Smooth muscle cell (in vitro differentiated cells): ENCODE measurements at regions not wholly inside any gene's neighbourhood (a gene's known extent, or its start where the extent isn't known, plus 50 kb on each side); places are given as distances from the start of the nearest gene placed in this dataset.

Source experiments
- DNase-seq: peaks from one replicate; lab custom pipeline; 2025; ENCODE audit not compliant: unreplicated experiment; lab: John Stamatoyannopoulos, UW
- H2AFZ ChIP-seq: fragments of 200-600 bp; sonication (generic); 2 replicates; pipeline ENCODE4 v1.6.0; 2016; ENCODE audit warnings: antibody characterized with exemption, low read depth, mild to moderate bottlenecking
- H3F3A ChIP-seq: fragments of 200-600 bp; sonication (generic); 2 replicates; pipeline ENCODE4 v1.6.0; 2017; ENCODE audit warnings: antibody characterized with exemption, low read depth
- H3K27ac ChIP-seq: fragments of 200-600 bp; sonication (generic); 2 replicates; pipeline ENCODE4 v1.5.1; 2016; ENCODE audit warnings: low read depth, mild to moderate bottlenecking
- H3K27me3 ChIP-seq: fragments of 200-600 bp; sonication (generic); 2 replicates; pipeline ENCODE4 v1.6.1; 2016; ENCODE audit warnings: low read depth, mild to moderate bottlenecking
- H3K36me3 ChIP-seq: fragments of 200-600 bp; sonication (generic); 2 replicates; pipeline ENCODE4 v1.5.1; 2016; ENCODE audit warnings: low read depth
- H3K4me1 ChIP-seq: fragments of 200-600 bp; sonication (generic); 2 replicates; pipeline ENCODE4 v1.5.1; 2016; ENCODE audit warnings: low read depth
- H3K4me2 ChIP-seq: fragments of 200-600 bp; sonication (generic); 2 replicates; pipeline ENCODE4 v1.6.0; 2016; ENCODE audit warnings: mild to moderate bottlenecking
- H3K4me3 ChIP-seq: fragments of 200-600 bp; sonication (generic); 2 replicates; pipeline ENCODE4 v1.5.1; 2016; ENCODE audit warnings: mild to moderate bottlenecking
- H3K79me2 ChIP-seq: fragments of 200-600 bp; sonication (generic); 2 replicates; pipeline ENCODE4 v1.6.0; 2016; ENCODE audit warnings: low read depth, mild to moderate bottlenecking
- H3K9ac ChIP-seq: fragments of 200-600 bp; sonication (generic); 2 replicates; pipeline ENCODE4 v1.6.0; 2016; ENCODE audit warnings: low read depth
- H3K9me3 ChIP-seq: fragments of 200-600 bp; sonication (generic); replicated peaks from 2 replicates; pipeline ENCODE4 v1.5.1; 2016; ENCODE audit warnings: low read depth
- H4K20me1 ChIP-seq: fragments of 200-600 bp; sonication (generic); 2 replicates; pipeline ENCODE4 v1.6.0; 2016; ENCODE audit warnings: low read depth
- WGBS: methylation state at CpG from one replicate; pipeline ENCODE4 v1.1.7; 2016; ENCODE audit warnings: low lambda C conversion rate; 5-methylcytosine and 5-hydroxymethylcytosine counted together
- TF ChIP-seq, protein P1 (sequence below): fragments of 200-600 bp; sonication (generic); IDR thresholded peaks from 2 replicates; pipeline ENCODE4 v1.5.1; 2017; ENCODE audit warnings: borderline replicate concordance, mild to moderate bottlenecking, antibody characterized with exemption; ENCODE audit not compliant: insufficient read depth, poor library complexity, severe bottlenecking

DNA sequence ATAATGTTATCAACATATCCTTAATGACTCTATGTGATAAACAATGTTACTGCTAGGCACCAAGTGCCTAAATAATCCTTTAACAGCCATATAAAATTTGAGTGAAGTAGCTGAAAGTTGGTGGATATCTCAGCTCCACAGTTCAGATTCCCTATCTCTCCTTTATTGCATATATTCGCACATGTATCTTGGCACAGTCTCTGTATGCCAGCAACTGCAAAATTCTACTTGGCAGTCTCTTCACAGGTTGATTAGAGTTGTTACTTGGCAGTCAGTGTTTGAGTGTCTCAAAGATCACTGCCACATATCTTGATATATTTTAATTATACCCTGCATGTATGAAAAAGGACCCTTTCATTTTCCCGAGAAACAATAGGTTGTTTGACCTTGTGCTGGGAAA lies 879.3 kb downstream of the OLFM4 start:
- H3K4me2 ChIP-seq = no peak overlapping the region
- H3K27me3 ChIP-seq = no peaks in the 10 kb centered on the region
- no peaks in the 10 kb centered on the region for H3K4me1 ChIP-seq
- no peak overlapping the region for H3K4me3 ChIP-seq
- no peaks in the 10 kb centered on the region for H3K9me3 ChIP-seq
- no peaks in the 10 kb centered on the region for H3F3A ChIP-seq
- 73% methylated on average over 2 of the region's 2 CpGs for WGBS
- no peaks in the 10 kb centered on the region for H3K79me2 ChIP-seq
- TF ChIP-seq, protein P1, sequence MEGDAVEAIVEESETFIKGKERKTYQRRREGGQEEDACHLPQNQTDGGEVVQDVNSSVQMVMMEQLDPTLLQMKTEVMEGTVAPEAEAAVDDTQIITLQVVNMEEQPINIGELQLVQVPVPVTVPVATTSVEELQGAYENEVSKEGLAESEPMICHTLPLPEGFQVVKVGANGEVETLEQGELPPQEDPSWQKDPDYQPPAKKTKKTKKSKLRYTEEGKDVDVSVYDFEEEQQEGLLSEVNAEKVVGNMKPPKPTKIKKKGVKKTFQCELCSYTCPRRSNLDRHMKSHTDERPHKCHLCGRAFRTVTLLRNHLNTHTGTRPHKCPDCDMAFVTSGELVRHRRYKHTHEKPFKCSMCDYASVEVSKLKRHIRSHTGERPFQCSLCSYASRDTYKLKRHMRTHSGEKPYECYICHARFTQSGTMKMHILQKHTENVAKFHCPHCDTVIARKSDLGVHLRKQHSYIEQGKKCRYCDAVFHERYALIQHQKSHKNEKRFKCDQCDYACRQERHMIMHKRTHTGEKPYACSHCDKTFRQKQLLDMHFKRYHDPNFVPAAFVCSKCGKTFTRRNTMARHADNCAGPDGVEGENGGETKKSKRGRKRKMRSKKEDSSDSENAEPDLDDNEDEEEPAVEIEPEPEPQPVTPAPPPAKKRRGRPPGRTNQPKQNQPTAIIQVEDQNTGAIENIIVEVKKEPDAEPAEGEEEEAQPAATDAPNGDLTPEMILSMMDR = no peak
- H3K27ac ChIP-seq = no peak overlapping the region
- DNase-seq = no peak
- H2AFZ ChIP-seq = no peak overlapping the region
- H3K9ac ChIP-seq = no peak overlapping the region
- H3K36me3 ChIP-seq = no peaks in the 10 kb centered on the region
- no peaks in the 10 kb centered on the region for H4K20me1 ChIP-seq

DNA sequence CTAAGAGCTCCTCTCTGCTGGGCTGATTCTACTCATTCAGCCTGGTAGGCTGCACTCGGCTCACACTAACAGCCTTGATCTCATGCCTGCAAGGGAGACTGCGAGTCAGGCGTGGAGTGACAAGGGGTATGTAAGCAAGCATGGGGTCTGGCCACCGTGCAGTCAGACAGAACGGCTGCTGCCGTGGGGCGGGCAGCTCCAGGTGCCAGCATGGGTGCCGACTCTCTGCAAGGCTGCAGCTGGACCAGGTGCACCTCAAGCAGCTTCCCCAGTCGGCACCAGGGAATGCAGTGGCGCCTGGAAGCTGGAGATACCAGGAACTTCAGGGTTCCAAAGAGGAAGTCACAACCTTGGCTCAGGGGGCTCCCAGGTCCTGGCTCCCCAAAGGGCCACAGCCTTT lies 892.3 kb downstream of the OLFM4 start:
- 95% methylated on average over 10 of the region's 10 CpGs for WGBS
- no peaks in the 10 kb centered on the region for H3K79me2 ChIP-seq
- H2AFZ ChIP-seq = no peak overlapping the region
- no peak overlapping the region for H3K27ac ChIP-seq
- no peaks in the 10 kb centered on the region for H4K20me1 ChIP-seq
- no peak overlapping the region for H3K9ac ChIP-seq
- H3K4me1 ChIP-seq = no peaks in the 10 kb centered on the region
- H3K9me3 ChIP-seq = no peaks in the 10 kb centered on the region
- H3K36me3 ChIP-seq = no peaks in the 10 kb centered on the region
- H3K4me3 ChIP-seq = no peak overlapping the region
- TF ChIP-seq, protein P1 = no peak
- no peak for DNase-seq
- no peaks in the 10 kb centered on the region for H3F3A ChIP-seq
- no peak overlapping the region for H3K4me2 ChIP-seq
- no peaks in the 10 kb centered on the region for H3K27me3 ChIP-seq

DNA sequence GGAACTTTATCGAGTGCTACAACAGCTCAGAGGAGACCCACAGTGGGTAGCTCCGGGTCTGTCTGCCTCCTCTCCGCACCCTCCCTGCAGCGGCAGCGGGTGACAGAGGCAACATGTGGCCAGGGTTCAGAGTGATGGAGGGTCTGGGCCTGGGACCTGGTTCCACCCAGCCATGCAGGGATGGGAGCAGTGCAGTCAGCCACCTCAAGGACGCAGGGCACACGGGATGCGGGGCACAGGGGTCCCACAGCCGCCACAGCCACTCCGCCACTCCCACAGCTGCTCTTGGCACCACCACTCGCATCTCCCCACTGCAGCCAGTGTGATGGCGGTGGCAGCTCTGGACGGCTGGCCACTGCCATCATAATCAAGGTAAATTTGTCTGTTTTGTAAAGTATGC lies 892.9 kb downstream of the OLFM4 start:
- no peaks in the 10 kb centered on the region for H4K20me1 ChIP-seq
- WGBS = 93% methylated on average over 11 of the region's 13 CpGs
- H2AFZ ChIP-seq = no peak overlapping the region
- no peak overlapping the region for H3K27ac ChIP-seq
- no peak overlapping the region for H3K4me2 ChIP-seq
- TF ChIP-seq, protein P1 = no peak
- no peaks in the 10 kb centered on the region for H3K4me1 ChIP-seq
- no peaks in the 10 kb centered on the region for H3K79me2 ChIP-seq
- no peak for DNase-seq
- H3K4me3 ChIP-seq = no peak overlapping the region
- no peaks in the 10 kb centered on the region for H3K9me3 ChIP-seq
- H3F3A ChIP-seq = no peaks in the 10 kb centered on the region
- no peaks in the 10 kb centered on the region for H3K36me3 ChIP-seq
- no peaks in the 10 kb centered on the region for H3K27me3 ChIP-seq
- no peak overlapping the region for H3K9ac ChIP-seq

DNA sequence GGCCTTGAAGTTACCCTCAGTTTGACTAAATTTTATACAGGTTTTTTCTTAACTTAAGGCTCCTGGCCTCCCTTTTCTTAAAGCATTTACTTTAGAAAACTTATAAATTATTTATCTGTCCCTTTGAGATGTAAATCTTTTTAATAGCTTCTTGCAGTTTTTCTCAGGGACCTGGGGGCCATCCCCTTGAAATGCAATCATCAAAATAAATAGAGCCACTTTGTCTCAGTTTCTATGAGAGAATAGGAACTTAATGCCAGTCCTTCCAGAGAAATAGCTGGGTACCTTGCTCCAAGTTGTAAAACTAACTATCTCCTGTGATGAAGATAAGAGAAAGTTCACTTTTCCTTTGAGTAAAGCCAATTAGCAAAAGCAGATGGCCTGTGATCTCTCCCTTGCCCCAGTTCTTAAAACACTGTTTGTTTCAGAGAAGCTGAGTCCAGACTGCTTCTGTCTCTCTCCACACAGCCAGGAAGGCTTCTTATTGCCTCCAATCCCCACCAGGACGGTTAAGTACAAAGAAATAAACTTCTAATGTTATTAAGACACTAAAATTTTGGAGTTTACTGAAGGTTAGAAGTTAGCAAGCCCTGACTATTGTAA lies 913.1 kb downstream of the OLFM4 start:
- Histone ChIP-seq H3K9ac (no peak overlapping the region), H4K20me1 (no peaks in the 10 kb centered on the region), H3K36me3 (no peaks in the 10 kb centered on the region), H3K27ac (no peak overlapping the region), H3K9me3 (no peaks in the 10 kb centered on the region), H3K4me2 (no peak overlapping the region), H3K4me3 (no peak overlapping the region), H3K4me1 (no peaks in the 10 kb centered on the region), H3F3A (no peaks in the 10 kb centered on the region), H3K27me3 (no peaks in the 10 kb centered on the region), H3K79me2 (no peaks in the 10 kb centered on the region), H2AFZ (no peak overlapping the region)
- TF ChIP-seq, protein P1 = no peak
- no peak for DNase-seq
- 17% methylated on average over 1 of the region's 1 CpG for WGBS
